WTC11 (cell line): ENCODE measurements at regions not wholly inside any gene's neighbourhood (a gene's known extent, or its start where the extent isn't known, plus 50 kb on each side); places are given as distances from the start of the nearest gene placed in this dataset.

Experiments used
- ATF3 ChIP-seq: sonication (generic); formaldehyde crosslinking; conservative IDR thresholded peaks from 2 replicates; pipeline ENCODE4 v1.8.1; 2022; ENCODE audit warnings: mild to moderate bottlenecking, missing genetic modification reagents
- CREB1 ChIP-seq: sonication (generic); formaldehyde crosslinking; IDR thresholded peaks from 2 replicates; pipeline ENCODE4 v1.8.0; 2023; ENCODE audit warnings: mild to moderate bottlenecking, missing genetic modification reagents
- ETV6 ChIP-seq: sonication (generic); formaldehyde crosslinking; IDR thresholded peaks from 2 replicates; pipeline ENCODE4 v1.8.1; 2022; ENCODE audit warnings: mild to moderate bottlenecking, missing genetic modification reagents
- GRHL2 ChIP-seq: fragments of 250-450 bp; sonication (Bioruptor Pico); IDR thresholded peaks from 2 replicates; pipeline ENCODE4 v1.8.0; 2022; ENCODE audit warnings: mild to moderate bottlenecking, moderate library complexity; ENCODE audit not compliant: insufficient replicate concordance, severe bottlenecking
- HMGXB4 ChIP-seq: sonication (generic); formaldehyde crosslinking; IDR thresholded peaks from 2 replicates; pipeline ENCODE4 v1.8.1; 2023; ENCODE audit warnings: mild to moderate bottlenecking, moderate library complexity, missing genetic modification reagents
- JUN ChIP-seq: sonication (generic); formaldehyde crosslinking; IDR thresholded peaks from 2 replicates; pipeline ENCODE4 v1.8.0; 2023; ENCODE audit warnings: mild to moderate bottlenecking, missing genetic modification reagents
- MAX ChIP-seq: sonication (generic); formaldehyde crosslinking; IDR thresholded peaks from 2 replicates; pipeline ENCODE4 v1.8.0; 2022; ENCODE audit warnings: mild to moderate bottlenecking, missing genetic modification reagents
- NR3C1 ChIP-seq: sonication (generic); formaldehyde crosslinking; conservative IDR thresholded peaks from 2 replicates; pipeline ENCODE4 v1.8.1; 2023; ENCODE audit warnings: low read depth, mild to moderate bottlenecking, missing genetic modification reagents
- TEAD1 ChIP-seq: sonication (generic); formaldehyde crosslinking; IDR thresholded peaks from 2 replicates; pipeline ENCODE4 v1.8.0; 2022; ENCODE audit warnings: mild to moderate bottlenecking, missing genetic modification reagents
- ZNF121 ChIP-seq: sonication (generic); formaldehyde crosslinking; IDR thresholded peaks from 2 replicates; pipeline ENCODE4 v1.8.0; 2023; ENCODE audit warnings: missing genetic modification reagents
- ZNF512 ChIP-seq: sonication (generic); formaldehyde crosslinking; IDR thresholded peaks from 2 replicates; pipeline ENCODE4 v1.8.1; 2022; ENCODE audit warnings: missing genetic modification reagents, borderline replicate concordance
- TF ChIP-seq, protein P1 (sequence below): fragments of 200-600 bp; IDR thresholded peaks from 2 replicates; pipeline ENCODE4 v1.8.0; 2022; ENCODE audit warnings: antibody characterized with exemption
- TF ChIP-seq, protein P2 (sequence below): fragments of 250-450 bp; sonication (Bioruptor Pico); IDR thresholded peaks from 2 replicates; pipeline ENCODE4 v1.9.0; 2021; ENCODE audit warnings: mild to moderate bottlenecking

- no peak for TF ChIP-seq MAX (CRISPR knock-in tag)
- TF ChIP-seq, protein P1, sequence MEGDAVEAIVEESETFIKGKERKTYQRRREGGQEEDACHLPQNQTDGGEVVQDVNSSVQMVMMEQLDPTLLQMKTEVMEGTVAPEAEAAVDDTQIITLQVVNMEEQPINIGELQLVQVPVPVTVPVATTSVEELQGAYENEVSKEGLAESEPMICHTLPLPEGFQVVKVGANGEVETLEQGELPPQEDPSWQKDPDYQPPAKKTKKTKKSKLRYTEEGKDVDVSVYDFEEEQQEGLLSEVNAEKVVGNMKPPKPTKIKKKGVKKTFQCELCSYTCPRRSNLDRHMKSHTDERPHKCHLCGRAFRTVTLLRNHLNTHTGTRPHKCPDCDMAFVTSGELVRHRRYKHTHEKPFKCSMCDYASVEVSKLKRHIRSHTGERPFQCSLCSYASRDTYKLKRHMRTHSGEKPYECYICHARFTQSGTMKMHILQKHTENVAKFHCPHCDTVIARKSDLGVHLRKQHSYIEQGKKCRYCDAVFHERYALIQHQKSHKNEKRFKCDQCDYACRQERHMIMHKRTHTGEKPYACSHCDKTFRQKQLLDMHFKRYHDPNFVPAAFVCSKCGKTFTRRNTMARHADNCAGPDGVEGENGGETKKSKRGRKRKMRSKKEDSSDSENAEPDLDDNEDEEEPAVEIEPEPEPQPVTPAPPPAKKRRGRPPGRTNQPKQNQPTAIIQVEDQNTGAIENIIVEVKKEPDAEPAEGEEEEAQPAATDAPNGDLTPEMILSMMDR: no peak
- TF ChIP-seq ZNF121 (CRISPR knock-in tag): no peak
- no peak for TF ChIP-seq HMGXB4 (CRISPR knock-in tag)
- no peak for TF ChIP-seq ZNF512 (CRISPR knock-in tag)
- no peak for TF ChIP-seq ETV6 (CRISPR knock-in tag)
- TF ChIP-seq CREB1 (CRISPR knock-in tag): no peak
- TF ChIP-seq NR3C1 (CRISPR knock-in tag): no peak
- TF ChIP-seq JUN (CRISPR knock-in tag): no peak
- TF ChIP-seq, protein P2, sequence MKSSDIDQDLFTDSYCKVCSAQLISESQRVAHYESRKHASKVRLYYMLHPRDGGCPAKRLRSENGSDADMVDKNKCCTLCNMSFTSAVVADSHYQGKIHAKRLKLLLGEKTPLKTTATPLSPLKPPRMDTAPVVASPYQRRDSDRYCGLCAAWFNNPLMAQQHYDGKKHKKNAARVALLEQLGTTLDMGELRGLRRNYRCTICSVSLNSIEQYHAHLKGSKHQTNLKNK (CRISPR knock-in tag): no peak
- TF ChIP-seq GRHL2: no peak
- TF ChIP-seq ATF3 (CRISPR knock-in tag): no peak
- no peak for TF ChIP-seq TEAD1 (CRISPR knock-in tag)
Observed at GRCh38 chr6:122548820-122549219, 61.4 kb upstream of the PKIB start.
